IPS-15b (cell line): ENCODE measurements at regions not wholly inside any gene's neighbourhood (a gene's known extent, or its start where the extent isn't known, plus 50 kb on each side); places are given as distances from the start of the nearest gene placed in this dataset.
"Not testable (repeated sequence)": the region's sequence is repeated elsewhere in the genome, so short reads cannot be mapped to it uniquely, and the experiment has no call there.

Experiments used
- H3K27me3 ChIP-seq: one replicate; pipeline ENCODE4 v1.6.1; 2013; ENCODE audit warnings: low read length; ENCODE audit not compliant: control insufficient read depth, insufficient read depth
- H3K36me3 ChIP-seq: one replicate; pipeline ENCODE4 v1.6.1; 2013; ENCODE audit warnings: low read length; ENCODE audit not compliant: control insufficient read depth, insufficient read depth
- H3K4me1 ChIP-seq: one replicate; pipeline ENCODE4 v1.6.1; 2013; ENCODE audit warnings: mild to moderate bottlenecking, low read length; ENCODE audit not compliant: control insufficient read depth, insufficient read depth
- H3K4me3 ChIP-seq: one replicate; pipeline ENCODE4 v1.5.1; 2013; ENCODE audit warnings: low read depth, low read length
- H3K9ac ChIP-seq: one replicate; pipeline ENCODE4 v1.6.1; 2013; ENCODE audit warnings: low read depth, mild to moderate bottlenecking, low read length
- H3K9me3 ChIP-seq: one replicate; pipeline ENCODE4 v1.6.1; 2013; ENCODE audit warnings: mild to moderate bottlenecking, low read length; ENCODE audit not compliant: control insufficient read depth, insufficient read depth

- Histone ChIP-seq H3K9me3 (no peaks in the 10 kb centered on the region), H3K9ac (no peak overlapping the region), H3K4me3 (no peak overlapping the region), H3K4me1 (peaks cover 24% of the 10 kb centered on the region), H3K27me3 (no peaks in the 10 kb centered on the region), H3K36me3 (no peaks in the 10 kb centered on the region)
Measured at GRCh38 chrX:98289726-98290125, 1406.0 kb downstream of the RPA4 start.

GRCh38 chrX:98294310-98294709 is 1410.6 kb downstream of the RPA4 start:
- no peaks in the 10 kb centered on the region for H3K36me3 ChIP-seq
- no peaks in the 10 kb centered on the region for H3K9me3 ChIP-seq
- H3K9ac ChIP-seq: no peak overlapping the region
- no peaks in the 10 kb centered on the region for H3K27me3 ChIP-seq
- H3K4me1 ChIP-seq: peaks cover 28% of the 10 kb centered on the region
- no peak overlapping the region for H3K4me3 ChIP-seq

- no peak overlapping the region for H3K4me3 ChIP-seq
- H3K4me1 ChIP-seq: peaks cover 20% of the 10 kb centered on the region
- H3K36me3 ChIP-seq: no peaks in the 10 kb centered on the region
- peaks cover 7% of the 10 kb centered on the region for H3K9me3 ChIP-seq
- no peak overlapping the region for H3K9ac ChIP-seq
- no peaks in the 10 kb centered on the region for H3K27me3 ChIP-seq
Measured at GRCh38 chrX:98296129-98296528, 1412.4 kb downstream of the RPA4 start.

- H3K36me3 ChIP-seq: no peaks in the 10 kb centered on the region
- H3K9me3 ChIP-seq: peaks cover 7% of the 10 kb centered on the region
- peaks cover 4% of the 10 kb centered on the region for H3K4me1 ChIP-seq
- no peaks in the 10 kb centered on the region for H3K27me3 ChIP-seq
- H3K9ac ChIP-seq: no peak overlapping the region
- no peak overlapping the region for H3K4me3 ChIP-seq
Measured at GRCh38 chrX:98299785-98300184, 1416.1 kb downstream of the RPA4 start.

GRCh38 chrX:98300536-98300935 is 1416.8 kb downstream of the RPA4 start:
- H3K36me3 ChIP-seq, H3K9me3 ChIP-seq, H3K27me3 ChIP-seq, H3K4me3 ChIP-seq, H3K9ac ChIP-seq, H3K4me1 ChIP-seq: not testable (repeated sequence)

GRCh38 chrX:98331407-98331806 is 1447.7 kb downstream of the RPA4 start:
- H3K27me3 ChIP-seq: no peaks in the 10 kb centered on the region
- H3K36me3 ChIP-seq: no peaks in the 10 kb centered on the region
- no peak overlapping the region for H3K4me3 ChIP-seq
- H3K9ac ChIP-seq: no peak overlapping the region
- no peaks in the 10 kb centered on the region for H3K9me3 ChIP-seq
- no peaks in the 10 kb centered on the region for H3K4me1 ChIP-seq

GRCh38 chrX:98338544-98338943 is 1454.8 kb downstream of the RPA4 start:
- no peaks in the 10 kb centered on the region for H3K36me3 ChIP-seq
- no peak overlapping the region for H3K4me3 ChIP-seq
- no peaks in the 10 kb centered on the region for H3K27me3 ChIP-seq
- peaks cover 4% of the 10 kb centered on the region for H3K9me3 ChIP-seq
- H3K9ac ChIP-seq: no peak overlapping the region
- H3K4me1 ChIP-seq: no peaks in the 10 kb centered on the region

GRCh38 chrX:98350940-98351339 is 1467.2 kb downstream of the RPA4 start:
- Histone ChIP-seq H3K36me3 (no peaks in the 10 kb centered on the region), H3K4me3 (no peak overlapping the region), H3K9ac (no peak overlapping the region), H3K4me1 (peaks cover 23% of the 10 kb centered on the region), H3K9me3 (no peaks in the 10 kb centered on the region), H3K27me3 (no peaks in the 10 kb centered on the region)

- Histone ChIP-seq H3K4me1 (no peaks in the 10 kb centered on the region), H3K4me3 (no peak overlapping the region)
Measured at GRCh38 chrX:98357146-98357545, 1473.4 kb downstream of the RPA4 start.

GRCh38 chrX:98362630-98363029 is 1478.9 kb downstream of the RPA4 start:
- H3K4me3 ChIP-seq: no peak overlapping the region
- H3K36me3 ChIP-seq: no peaks in the 10 kb centered on the region
- no peak overlapping the region for H3K9ac ChIP-seq
- peaks cover 10% of the 10 kb centered on the region for H3K4me1 ChIP-seq
- no peaks in the 10 kb centered on the region for H3K9me3 ChIP-seq
- H3K27me3 ChIP-seq: no peaks in the 10 kb centered on the region

More at GRCh38 chrX:98357146-98357545, 1473.4 kb downstream of the RPA4 start:
- H3K36me3 ChIP-seq: no peaks in the 10 kb centered on the region
- no peaks in the 10 kb centered on the region for H3K27me3 ChIP-seq
- no peak overlapping the region for H3K9ac ChIP-seq
- no peaks in the 10 kb centered on the region for H3K9me3 ChIP-seq

GRCh38 chrX:98371994-98372393 is 1488.3 kb downstream of the RPA4 start:
- H3K36me3 ChIP-seq: peaks cover 4% of the 10 kb centered on the region
- H3K9me3 ChIP-seq: peaks cover 7% of the 10 kb centered on the region
- no peak overlapping the region for H3K9ac ChIP-seq
- H3K27me3 ChIP-seq: no peaks in the 10 kb centered on the region
- peaks cover 6% of the 10 kb centered on the region for H3K4me1 ChIP-seq
- H3K4me3 ChIP-seq: no peak overlapping the region

- Histone ChIP-seq H3K4me3 (no peak overlapping the region), H3K27me3 (no peaks in the 10 kb centered on the region), H3K4me1 (peaks cover 12% of the 10 kb centered on the region), H3K36me3 (peaks cover 7% of the 10 kb centered on the region), H3K9me3 (peaks cover 12% of the 10 kb centered on the region), H3K9ac (no peak overlapping the region)
Measured at GRCh38 chrX:98379134-98379533, 1495.4 kb downstream of the RPA4 start.

GRCh38 chrX:98380106-98380505 is 1496.4 kb downstream of the RPA4 start:
- H3K9ac ChIP-seq: peak overlapping the region; percentile 55
- H3K4me3 ChIP-seq: peak overlapping the region; percentile 23
- peaks cover 13% of the 10 kb centered on the region for H3K9me3 ChIP-seq
- H3K36me3 ChIP-seq: peaks cover 7% of the 10 kb centered on the region
- no peaks in the 10 kb centered on the region for H3K27me3 ChIP-seq
- peaks cover 12% of the 10 kb centered on the region for H3K4me1 ChIP-seq
